HG03135 (cell line): ENCODE measurements at regions not wholly inside any gene's neighbourhood (a gene's known extent, or its start where the extent isn't known, plus 50 kb on each side); places are given as distances from the start of the nearest gene placed in this dataset.
"Not testable (repeated sequence)": the region's sequence is repeated elsewhere in the genome, so short reads cannot be mapped to it uniquely, and the experiment has no call there.

ENCODE experiments used
- ATAC-seq: cut with Tn5 transposase; IDR thresholded peaks from one replicate; pipeline ENCODE4 v1.9.1; 2021; ENCODE audit warnings: mild to moderate bottlenecking, moderate library complexity; ENCODE audit not compliant: unreplicated experiment

DNA sequence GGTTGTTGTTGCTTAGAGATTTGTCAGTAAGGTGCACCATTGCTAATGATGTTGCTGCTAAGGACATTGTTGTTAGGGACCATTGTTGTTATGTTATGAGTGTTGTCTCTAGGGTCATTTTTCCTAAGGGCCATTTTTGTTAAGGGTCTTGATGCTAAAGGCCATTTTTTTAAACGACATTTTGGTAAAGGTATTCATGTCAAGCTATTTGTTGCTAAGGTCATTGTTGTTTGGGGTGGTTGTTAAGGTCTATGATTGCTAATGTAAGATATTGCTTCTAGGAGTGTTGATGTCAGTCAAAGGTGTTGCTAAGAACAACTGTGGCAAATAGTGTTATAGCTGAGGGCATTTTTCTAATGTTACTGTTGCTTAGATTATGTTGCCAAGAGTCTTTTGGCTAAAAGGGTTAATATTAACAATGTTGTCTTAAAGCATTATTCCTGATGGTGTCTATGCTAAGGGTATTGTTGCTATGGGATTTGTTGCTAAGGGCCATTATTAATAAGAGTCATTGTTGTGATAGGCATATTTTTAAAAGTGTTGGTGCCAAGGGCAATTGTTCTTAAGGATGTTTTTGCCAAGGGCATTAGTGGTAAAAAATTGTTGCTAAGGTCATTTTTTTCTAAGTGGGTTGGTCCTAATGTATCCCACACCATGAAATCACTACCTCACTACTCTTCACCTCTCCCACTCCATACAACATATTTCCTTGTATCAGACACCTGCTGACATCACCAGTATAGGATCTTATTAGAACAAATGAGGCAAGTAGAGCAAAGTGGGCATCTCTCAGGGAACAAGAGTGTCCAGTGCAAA, 56.2 kb downstream of the SPATA31A6 start:
- not testable (repeated sequence) for ATAC-seq

- not testable (repeated sequence) for ATAC-seq
Measured at GRCh38 chr9:42240261-42240579, 56.8 kb downstream of the SPATA31A6 start.

GRCh38 chr9:42243211-42243610, 59.8 kb downstream of the SPATA31A6 start:
- not testable (repeated sequence) for ATAC-seq

GRCh38 chr9:42243822-42244221, 60.4 kb downstream of the SPATA31A6 start:
- ATAC-seq: not testable (repeated sequence)

DNA sequence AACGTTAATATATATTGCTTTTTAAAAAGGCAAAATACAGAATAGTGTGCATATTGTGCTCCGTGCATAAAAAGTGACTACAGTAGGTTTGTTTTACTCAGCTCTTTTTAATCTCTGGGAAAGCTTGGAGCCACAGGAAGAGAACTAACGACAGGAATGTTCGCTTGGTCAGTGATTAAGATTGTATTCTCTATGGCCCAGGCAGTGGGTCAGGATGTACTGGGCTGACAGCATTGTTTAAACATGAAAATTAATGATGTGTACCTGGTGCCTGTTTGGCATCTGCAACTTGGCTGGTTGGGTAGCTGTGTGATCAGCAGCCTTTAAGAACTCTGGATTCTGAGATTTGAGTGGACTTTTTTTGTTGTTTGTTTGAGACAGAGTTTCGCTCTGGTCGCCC, 85.3 kb downstream of the SPATA31A6 start:
- ATAC-seq: not testable (repeated sequence)

DNA sequence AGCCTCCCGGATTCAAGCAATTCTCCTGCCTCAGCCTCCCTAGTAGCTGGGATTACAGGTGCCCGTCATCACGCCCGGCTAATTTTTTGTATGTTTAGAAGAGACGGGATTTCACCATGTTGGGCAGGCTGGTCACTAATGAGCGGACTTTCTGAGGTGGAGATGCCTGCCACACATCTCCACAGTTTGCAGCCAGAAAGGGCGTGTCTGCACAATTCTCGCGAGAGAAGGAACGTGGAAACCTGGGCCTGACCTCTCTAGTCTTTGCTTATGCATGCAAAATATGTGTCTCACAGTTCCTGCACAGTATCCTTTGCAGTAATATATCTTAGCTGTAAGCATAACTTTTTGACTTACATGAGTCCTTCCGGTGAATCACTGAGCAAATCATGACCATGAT, 85.7 kb downstream of the SPATA31A6 start:
- ATAC-seq: not testable (repeated sequence)

- ATAC-seq: not testable (repeated sequence)
Measured at GRCh38 chr9:42273191-42273590, 89.7 kb downstream of the SPATA31A6 start.

GRCh38 chr9:42275141-42275540, 91.7 kb downstream of the SPATA31A6 start:
- ATAC-seq: no peak

- ATAC-seq: not testable (repeated sequence)
Measured at GRCh38 chr9:42282531-42283178, 99.2 kb downstream of the SPATA31A6 start.

GRCh38 chr9:42283179-42283543, 99.7 kb downstream of the SPATA31A6 start:
- not testable (repeated sequence) for ATAC-seq

DNA sequence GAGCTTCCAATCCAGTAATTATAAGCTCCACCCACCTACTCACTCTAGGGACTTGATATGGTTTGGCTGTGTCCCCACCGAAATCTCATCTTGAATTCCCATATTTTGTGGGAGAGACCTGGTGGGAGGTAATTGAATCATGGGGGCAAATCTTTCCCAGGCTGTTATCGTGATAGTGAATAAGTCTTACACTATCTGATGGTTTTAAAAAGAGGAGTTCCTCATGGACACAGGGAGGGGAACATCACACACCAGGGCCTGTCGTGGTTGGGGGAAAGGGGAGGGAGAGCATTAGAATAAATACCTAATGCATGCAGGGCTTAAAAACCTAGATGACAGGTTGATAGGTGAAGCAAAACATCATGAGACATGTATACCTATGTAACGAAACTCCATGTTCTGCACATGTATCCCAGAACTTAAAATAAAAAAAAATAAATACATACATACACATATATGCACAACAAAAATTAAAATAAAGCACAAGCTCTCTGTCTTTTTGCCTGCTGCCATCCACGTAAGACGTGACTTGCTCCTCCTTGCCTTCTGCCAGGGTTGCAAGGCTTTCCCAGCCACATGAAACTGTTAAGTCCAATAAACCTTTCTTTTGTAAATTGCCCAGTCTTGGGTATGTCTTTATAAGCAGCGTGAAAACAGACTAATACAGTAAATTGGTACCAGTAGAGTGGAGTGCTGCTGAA, 102.8 kb downstream of the SPATA31A6 start:
- not testable (repeated sequence) for ATAC-seq

DNA sequence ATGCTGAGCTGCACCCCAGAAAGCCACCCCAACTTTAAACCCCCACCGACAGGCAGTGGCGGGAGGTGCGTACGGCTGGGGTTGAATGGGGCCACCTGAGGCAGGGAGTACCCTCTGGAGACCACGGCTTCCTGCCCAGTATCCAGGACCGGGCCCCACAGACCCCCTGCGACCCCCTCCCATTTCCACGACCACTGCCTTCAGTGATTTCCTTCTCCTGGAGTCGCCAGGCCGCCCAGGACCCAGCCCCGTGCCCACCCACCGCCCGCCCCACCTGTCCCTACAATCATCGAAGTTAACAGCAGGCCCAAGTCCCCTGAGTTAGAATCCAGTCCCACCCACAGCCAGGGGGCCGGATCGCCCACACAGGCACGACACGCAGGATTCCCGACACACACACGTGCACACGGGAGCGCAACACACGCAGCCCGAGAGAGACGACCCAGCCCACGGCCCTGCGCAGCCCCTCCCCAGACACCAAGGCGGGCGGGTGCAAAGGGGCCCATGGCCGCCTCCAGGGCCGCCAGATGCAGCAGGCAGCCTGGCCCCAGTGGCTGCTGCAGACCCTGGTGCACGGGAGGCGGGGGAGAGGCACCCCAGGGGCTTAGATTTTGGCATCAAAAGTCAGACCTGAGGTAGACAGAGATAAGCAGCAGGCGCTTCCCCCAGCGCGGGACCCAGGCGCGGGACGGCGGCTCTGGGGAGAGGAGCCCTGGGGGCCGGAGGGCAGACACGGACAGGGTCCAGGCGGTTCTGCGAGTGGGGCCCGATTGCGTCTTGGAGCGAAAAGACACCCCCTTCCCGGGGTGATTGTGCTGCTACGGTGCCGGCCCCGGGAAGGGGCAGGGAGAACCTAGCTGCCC, 104.8 kb downstream of the SPATA31A6 start:
- ATAC-seq: not testable (repeated sequence)

- not testable (repeated sequence) for ATAC-seq
Measured at GRCh38 chr9:42288865-42289229, 105.4 kb downstream of the SPATA31A6 start.

DNA sequence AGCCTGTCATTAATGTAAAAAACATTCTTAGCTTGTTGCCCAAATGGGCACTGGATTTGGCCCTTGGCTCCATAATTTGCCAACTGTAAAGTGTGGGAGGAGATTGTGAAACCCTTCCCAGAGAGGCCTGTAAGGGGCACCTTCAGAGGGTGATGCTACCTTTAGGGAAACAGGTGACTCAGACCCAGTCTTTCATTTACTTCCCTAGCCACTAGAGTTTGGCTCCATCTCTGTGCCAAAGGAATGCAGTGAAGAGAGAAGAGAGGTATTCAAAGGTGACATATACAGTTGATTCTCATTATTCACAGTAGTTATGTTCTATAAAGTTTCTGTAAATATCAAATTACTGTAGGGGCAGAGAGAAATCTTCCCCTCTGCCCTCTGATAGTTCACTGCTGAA, 116.7 kb downstream of the SPATA31A6 start:
- ATAC-seq: not testable (repeated sequence)

- ATAC-seq: not testable (repeated sequence)
Measured at GRCh38 chr9:42306625-42307024, 123.2 kb downstream of the SPATA31A6 start.

GRCh38 chr9:42307449-42307848, 124.0 kb downstream of the SPATA31A6 start:
- not testable (repeated sequence) for ATAC-seq

DNA sequence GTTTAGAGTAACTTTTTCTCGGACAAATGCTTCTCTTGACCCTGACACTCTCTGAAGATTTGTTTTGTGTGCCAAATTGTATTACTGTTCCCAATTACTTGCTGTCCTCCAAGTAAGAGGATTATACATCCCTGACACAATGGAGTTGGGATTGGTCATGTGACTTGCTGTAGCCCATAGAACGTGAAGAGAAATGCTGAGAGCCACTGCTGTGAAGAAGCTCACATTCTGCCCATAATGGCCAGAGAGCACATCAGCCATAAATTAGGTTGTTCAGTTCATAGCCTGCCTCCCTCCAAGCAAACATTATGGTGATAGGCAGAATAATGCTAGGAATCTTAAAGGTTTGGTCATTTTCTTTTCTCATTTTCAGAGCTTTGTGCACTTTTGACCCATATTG, 127.5 kb downstream of the SPATA31A6 start:
- not testable (repeated sequence) for ATAC-seq

- not testable (repeated sequence) for ATAC-seq
Measured at GRCh38 chr9:42316026-42316425, 132.6 kb downstream of the SPATA31A6 start.

DNA sequence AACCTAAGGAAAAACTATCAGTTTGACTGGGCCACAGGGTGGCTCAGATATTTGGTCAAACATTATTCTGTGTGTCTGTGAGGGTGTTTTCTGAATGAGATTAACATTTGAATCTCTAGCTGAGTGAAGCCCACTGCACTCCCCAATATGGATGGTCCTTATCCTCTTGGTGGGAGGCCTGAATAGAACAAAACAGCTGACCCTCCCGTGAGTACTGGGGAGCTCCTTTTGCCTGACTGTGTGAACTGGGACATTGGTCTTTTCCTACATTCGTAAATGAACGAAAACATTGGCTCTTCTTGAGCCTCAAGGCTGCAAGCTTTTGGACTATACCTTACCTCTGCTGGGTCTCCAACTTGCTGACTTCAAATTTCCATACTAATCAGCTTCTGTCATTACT, 134.2 kb downstream of the SPATA31A6 start:
- not testable (repeated sequence) for ATAC-seq

- ATAC-seq: not testable (repeated sequence)
Measured at GRCh38 chr9:42323084-42323809, 139.8 kb downstream of the SPATA31A6 start.
